ENCODE measurements at regions not wholly inside any gene's neighbourhood (a gene's known extent, or its start where the extent isn't known, plus 50 kb on each side); places are given as distances from the start of the nearest gene placed in this dataset.

DNA sequence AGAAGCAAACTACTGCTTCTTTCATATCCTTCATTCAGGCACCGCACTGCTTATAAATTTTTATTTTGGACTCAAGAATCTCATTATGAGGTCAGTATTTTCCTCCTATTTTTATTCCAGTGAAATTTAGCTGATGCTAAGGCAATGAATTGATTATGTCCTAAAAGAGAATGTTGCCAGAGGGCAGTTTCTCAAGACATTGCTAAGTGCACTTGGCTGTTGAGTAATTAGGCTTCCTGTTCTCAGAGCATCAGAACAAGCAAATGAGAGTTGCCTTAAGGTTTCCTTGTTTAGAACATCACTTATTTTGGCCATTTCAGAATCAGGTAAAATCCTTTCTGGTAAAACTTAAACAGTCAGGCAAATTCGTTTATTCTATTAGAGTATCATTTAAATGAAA, 548.6 kb upstream of the ZEB2 start:
- Mint-ChIP-seq H3K9me3 (ENCODE audit: unreplicated experiment) (peaks cover 17% of the 10 kb centered on the region), H3K4me1 (ENCODE audit: unreplicated experiment) (peaks cover 33% of the 10 kb centered on the region), H3K27me3 (ENCODE audit: unreplicated experiment) (no peaks in the 10 kb centered on the region), H3K4me3 (ENCODE audit: unreplicated experiment) (no peak overlapping the region), H3K27ac (ENCODE audit: unreplicated experiment) (no peak overlapping the region), H3K36me3 (ENCODE audit: unreplicated experiment) (peaks cover 5% of the 10 kb centered on the region)
- no peak for DNase-seq (ENCODE audit: extremely low spot score, unreplicated experiment)
- TF ChIP-seq, protein P1, sequence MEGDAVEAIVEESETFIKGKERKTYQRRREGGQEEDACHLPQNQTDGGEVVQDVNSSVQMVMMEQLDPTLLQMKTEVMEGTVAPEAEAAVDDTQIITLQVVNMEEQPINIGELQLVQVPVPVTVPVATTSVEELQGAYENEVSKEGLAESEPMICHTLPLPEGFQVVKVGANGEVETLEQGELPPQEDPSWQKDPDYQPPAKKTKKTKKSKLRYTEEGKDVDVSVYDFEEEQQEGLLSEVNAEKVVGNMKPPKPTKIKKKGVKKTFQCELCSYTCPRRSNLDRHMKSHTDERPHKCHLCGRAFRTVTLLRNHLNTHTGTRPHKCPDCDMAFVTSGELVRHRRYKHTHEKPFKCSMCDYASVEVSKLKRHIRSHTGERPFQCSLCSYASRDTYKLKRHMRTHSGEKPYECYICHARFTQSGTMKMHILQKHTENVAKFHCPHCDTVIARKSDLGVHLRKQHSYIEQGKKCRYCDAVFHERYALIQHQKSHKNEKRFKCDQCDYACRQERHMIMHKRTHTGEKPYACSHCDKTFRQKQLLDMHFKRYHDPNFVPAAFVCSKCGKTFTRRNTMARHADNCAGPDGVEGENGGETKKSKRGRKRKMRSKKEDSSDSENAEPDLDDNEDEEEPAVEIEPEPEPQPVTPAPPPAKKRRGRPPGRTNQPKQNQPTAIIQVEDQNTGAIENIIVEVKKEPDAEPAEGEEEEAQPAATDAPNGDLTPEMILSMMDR (IDR thresholded peaks at IDR 0.05), result no peak

DNA sequence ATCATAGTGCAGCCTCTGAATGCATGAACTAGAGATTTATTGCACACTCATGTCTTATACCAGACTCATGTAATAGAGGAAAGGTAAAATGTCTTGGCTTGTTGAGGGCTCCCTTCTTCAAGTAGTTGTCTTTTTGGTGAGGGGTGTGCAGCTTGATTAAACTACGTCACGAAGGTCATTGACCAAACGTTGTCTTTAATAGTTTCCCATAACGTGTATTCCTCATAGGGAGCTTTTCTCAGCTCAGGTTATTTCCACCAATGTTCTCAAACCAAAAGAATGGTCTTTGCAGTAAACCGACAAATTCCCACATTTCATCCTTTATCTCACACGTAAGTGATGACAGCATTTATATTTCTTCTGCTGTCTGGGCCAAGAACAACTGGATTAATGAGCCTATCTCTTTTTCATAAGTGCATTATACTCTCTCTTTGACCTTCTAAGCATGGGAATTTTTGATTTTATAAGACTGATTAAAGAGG, 547.7 kb upstream of the ZEB2 start:
- Mint-ChIP-seq H3K9me3 (ENCODE audit: unreplicated experiment) (peaks cover 17% of the 10 kb centered on the region), H3K36me3 (ENCODE audit: unreplicated experiment) (peaks cover 5% of the 10 kb centered on the region)
- TF ChIP-seq, protein P1 (IDR thresholded peaks at IDR 0.05), result no peak

DNA sequence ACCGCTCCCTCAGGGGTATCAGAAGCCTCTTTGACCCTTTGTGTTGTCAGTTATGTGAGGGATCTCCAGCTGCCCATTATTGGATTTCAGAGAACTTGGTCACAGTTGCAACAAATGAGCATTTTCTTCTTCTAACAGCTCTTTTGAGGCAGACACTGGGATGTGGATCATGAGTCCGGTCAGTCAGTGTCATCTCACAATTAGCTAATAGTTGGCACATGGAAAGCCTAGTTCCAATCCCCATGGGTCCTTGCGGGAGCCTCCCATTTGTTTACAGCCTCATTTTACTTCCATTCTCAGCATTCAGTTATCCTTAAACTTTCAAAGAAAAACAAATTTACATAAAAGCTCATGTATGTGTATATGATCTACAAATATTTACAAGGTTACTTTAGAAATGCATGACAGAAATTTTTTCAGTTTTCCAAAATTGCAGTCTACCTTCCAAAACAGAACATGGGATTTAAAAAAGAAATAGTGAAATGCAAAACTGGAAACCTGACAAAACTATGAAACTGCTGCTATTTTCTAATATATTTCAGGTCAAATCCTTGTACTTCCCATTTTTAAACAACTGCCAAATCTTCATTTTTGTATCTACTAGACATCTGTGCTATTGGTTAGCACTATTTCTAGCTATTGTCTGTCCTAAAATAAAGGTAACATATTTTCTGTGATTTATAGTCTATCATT, 547.1 kb upstream of the ZEB2 start:
- peaks cover 5% of the 10 kb centered on the region for H3K36me3 Mint-ChIP-seq (ENCODE audit: unreplicated experiment)
- H3K9me3 Mint-ChIP-seq (ENCODE audit: unreplicated experiment), result peaks cover 19% of the 10 kb centered on the region
- no peaks in the 10 kb centered on the region for H3K27me3 Mint-ChIP-seq (ENCODE audit: unreplicated experiment)
- TF ChIP-seq, protein P1 (IDR thresholded peaks at IDR 0.05), result no peak
- peak overlapping the region; percentile 43 for H3K4me3 Mint-ChIP-seq (ENCODE audit: unreplicated experiment)
- H3K27ac Mint-ChIP-seq (ENCODE audit: unreplicated experiment), result peak overlapping the region; percentile 81
- no peak for DNase-seq (ENCODE audit: extremely low spot score, unreplicated experiment)
- peaks cover 35% of the 10 kb centered on the region for H3K4me1 Mint-ChIP-seq (ENCODE audit: unreplicated experiment)

More for the DNA sequence above, 547.7 kb upstream of the ZEB2 start:
- no peak for DNase-seq (ENCODE audit: extremely low spot score, unreplicated experiment)
- Mint-ChIP-seq H3K4me1 (ENCODE audit: unreplicated experiment) (peaks cover 35% of the 10 kb centered on the region), H3K27ac (ENCODE audit: unreplicated experiment) (peak overlapping the region; percentile 81), H3K27me3 (ENCODE audit: unreplicated experiment) (no peaks in the 10 kb centered on the region), H3K4me3 (ENCODE audit: unreplicated experiment) (no peak overlapping the region)

DNA sequence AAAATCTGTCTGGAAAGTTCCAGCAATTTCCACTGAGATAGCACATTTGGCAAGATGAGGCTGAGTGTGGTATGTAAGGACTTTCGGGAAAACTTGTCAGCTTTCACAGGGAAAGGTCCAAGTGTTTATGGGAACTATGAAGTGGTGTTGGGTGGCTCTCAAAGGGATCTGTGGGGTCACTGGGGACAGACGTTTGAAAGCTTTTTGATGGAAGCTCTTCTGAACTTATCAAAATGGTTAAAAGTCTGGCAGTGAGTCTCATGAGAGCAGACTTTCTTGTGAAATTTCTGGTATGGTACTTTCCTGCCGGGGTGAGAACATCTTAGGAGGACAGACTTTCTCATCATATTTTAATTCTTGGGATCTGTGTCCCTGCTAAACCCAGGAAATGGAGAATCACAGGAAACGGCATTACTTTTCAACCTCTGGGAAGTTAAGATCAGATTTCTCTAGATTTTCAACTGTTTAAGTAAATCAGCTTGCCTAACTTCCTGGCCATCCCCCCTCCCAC, 546.3 kb upstream of the ZEB2 start:
- Mint-ChIP-seq H3K27ac (ENCODE audit: unreplicated experiment) (peak overlapping the region; percentile 81), H3K4me3 (ENCODE audit: unreplicated experiment) (no peak overlapping the region), H3K4me1 (ENCODE audit: unreplicated experiment) (peaks cover 35% of the 10 kb centered on the region), H3K9me3 (ENCODE audit: unreplicated experiment) (peaks cover 25% of the 10 kb centered on the region), H3K36me3 (ENCODE audit: unreplicated experiment) (peaks cover 9% of the 10 kb centered on the region), H3K27me3 (ENCODE audit: unreplicated experiment) (no peaks in the 10 kb centered on the region)
- TF ChIP-seq, protein P1 (IDR thresholded peaks at IDR 0.05), result no peak
- no peak for DNase-seq (ENCODE audit: extremely low spot score, unreplicated experiment)

DNA sequence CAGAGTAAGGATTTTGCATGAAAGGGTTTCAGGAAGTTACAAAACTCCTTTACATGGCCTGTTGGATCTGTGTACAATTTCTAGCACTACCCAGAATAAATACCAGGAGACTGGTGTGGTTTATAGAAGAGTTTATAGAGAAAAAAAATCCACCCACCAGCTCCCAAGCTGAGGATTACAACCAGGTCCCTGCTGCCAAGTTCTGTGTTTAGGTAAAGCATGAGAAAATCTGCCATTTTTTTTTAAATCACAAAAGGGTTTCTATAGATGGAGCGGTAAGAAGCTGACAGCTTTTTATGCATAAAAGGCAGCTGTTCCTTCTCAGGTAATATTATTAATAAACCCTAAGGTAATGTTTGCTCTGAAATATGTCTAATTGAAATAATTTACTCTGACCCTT, 545.4 kb upstream of the ZEB2 start:
- no peaks in the 10 kb centered on the region for H3K27me3 Mint-ChIP-seq (ENCODE audit: unreplicated experiment)
- DNase-seq (ENCODE audit: extremely low spot score, unreplicated experiment), result no peak
- peaks cover 35% of the 10 kb centered on the region for H3K4me1 Mint-ChIP-seq (ENCODE audit: unreplicated experiment)
- H3K36me3 Mint-ChIP-seq (ENCODE audit: unreplicated experiment), result peaks cover 9% of the 10 kb centered on the region
- H3K9me3 Mint-ChIP-seq (ENCODE audit: unreplicated experiment), result peaks cover 20% of the 10 kb centered on the region
- TF ChIP-seq, protein P1 (IDR thresholded peaks at IDR 0.05), result no peak
- no peak overlapping the region for H3K4me3 Mint-ChIP-seq (ENCODE audit: unreplicated experiment)
- H3K27ac Mint-ChIP-seq (ENCODE audit: unreplicated experiment), result peak overlapping the region; percentile 81

All from osteocyte (in vitro differentiated cells).